ENCODE measurements at regions not wholly inside any gene's neighbourhood (a gene's known extent, or its start where the extent isn't known, plus 50 kb on each side); places are given as distances from the start of the nearest gene placed in this dataset.
"Not testable (repeated sequence)": the region's sequence is repeated elsewhere in the genome, so short reads cannot be mapped to it uniquely, and the experiment has no call there.

DNA sequence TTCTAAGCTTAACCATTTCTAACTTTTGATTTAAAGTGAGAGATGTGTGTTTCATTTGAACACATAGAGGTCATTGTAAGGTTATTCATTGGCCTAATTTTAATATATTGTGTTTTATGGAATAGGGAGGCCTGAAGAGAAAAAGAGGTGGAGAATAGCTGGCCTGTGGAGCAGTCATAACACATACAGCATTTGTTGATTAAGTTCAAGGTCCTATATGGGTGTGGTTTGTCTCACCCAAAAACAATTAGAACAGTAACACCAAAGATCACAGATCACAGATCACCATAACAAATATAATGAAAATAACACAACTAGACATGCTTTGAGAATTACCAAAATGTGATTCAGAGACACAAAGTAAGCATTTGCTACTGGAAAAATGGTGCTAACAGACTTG lies 252.4 kb upstream of the SPOPL start:
- H2BK12ac ChIP-seq (ENCODE audit: insufficient read length, low read depth, low read length) = no peak overlapping the region
- DNase-seq = no peak
- no peak overlapping the region for H2AK5ac ChIP-seq (ENCODE audit: insufficient read length, low read length)
- no peaks in the 10 kb centered on the region for H3K79me1 ChIP-seq (ENCODE audit: insufficient read depth, low read depth, low read length, poor library complexity, severe bottlenecking)
- H2BK5ac ChIP-seq (ENCODE audit: insufficient read length, low read length) = no peak overlapping the region
- Mint-ChIP-seq H3K9me3 (peaks cover 0 to 1% of the 10 kb centered on the region in 2 experiments; a peak in 2 of 5 replicates), H3K27ac (no peak overlapping the region), H3K27me3 (ENCODE audit: low read depth) (no peaks in the 10 kb centered on the region), H3K36me3 (ENCODE audit: insufficient read depth in 1 of 3, low read depth in 3 of 3) (peaks cover 0 to 3% (median 2%) of the 10 kb centered on the region in 3 experiments; a peak in 4 of 7 replicates), H3K4me1 (peaks cover 6 to 7% of the 10 kb centered on the region in 2 experiments), H3K4me3 (no peak overlapping the region)
- TF ChIP-seq, protein P1, sequence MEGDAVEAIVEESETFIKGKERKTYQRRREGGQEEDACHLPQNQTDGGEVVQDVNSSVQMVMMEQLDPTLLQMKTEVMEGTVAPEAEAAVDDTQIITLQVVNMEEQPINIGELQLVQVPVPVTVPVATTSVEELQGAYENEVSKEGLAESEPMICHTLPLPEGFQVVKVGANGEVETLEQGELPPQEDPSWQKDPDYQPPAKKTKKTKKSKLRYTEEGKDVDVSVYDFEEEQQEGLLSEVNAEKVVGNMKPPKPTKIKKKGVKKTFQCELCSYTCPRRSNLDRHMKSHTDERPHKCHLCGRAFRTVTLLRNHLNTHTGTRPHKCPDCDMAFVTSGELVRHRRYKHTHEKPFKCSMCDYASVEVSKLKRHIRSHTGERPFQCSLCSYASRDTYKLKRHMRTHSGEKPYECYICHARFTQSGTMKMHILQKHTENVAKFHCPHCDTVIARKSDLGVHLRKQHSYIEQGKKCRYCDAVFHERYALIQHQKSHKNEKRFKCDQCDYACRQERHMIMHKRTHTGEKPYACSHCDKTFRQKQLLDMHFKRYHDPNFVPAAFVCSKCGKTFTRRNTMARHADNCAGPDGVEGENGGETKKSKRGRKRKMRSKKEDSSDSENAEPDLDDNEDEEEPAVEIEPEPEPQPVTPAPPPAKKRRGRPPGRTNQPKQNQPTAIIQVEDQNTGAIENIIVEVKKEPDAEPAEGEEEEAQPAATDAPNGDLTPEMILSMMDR (conservative IDR thresholded peaks at IDR 0.05) = no peak
- no peaks in the 10 kb centered on the region for H3K4me1 ChIP-seq (ENCODE audit: insufficient read depth, low read length)
- H2AFZ ChIP-seq (ENCODE audit: low read length) = no peak overlapping the region
- H3K14ac ChIP-seq (ENCODE audit: insufficient read depth, low read length) = no peak overlapping the region
- no peak overlapping the region for H3T11ph ChIP-seq (ENCODE audit: low read length)
- no peaks in the 10 kb centered on the region for H3K79me2 ChIP-seq (ENCODE audit: insufficient read depth, low read length)
- H3K9me3 ChIP-seq (ENCODE audit: control insufficient read depth, low read depth, low read length) = no peaks in the 10 kb centered on the region
- no peak overlapping the region for H3K4ac ChIP-seq (ENCODE audit: low read depth, low read length)
- H2BK20ac ChIP-seq (ENCODE audit: low read depth, low read length, poor library complexity, severe bottlenecking) = no peak overlapping the region
- no peak overlapping the region for H4K8ac ChIP-seq (replicated peaks; ENCODE audit: insufficient read length, low read depth, low read length)
- H3K9ac ChIP-seq (ENCODE audit: extremely low read depth, insufficient read length, low read length) = no peak overlapping the region
- H3K27ac ChIP-seq (ENCODE audit: insufficient read length, low read depth, low read length) = no peak overlapping the region
- no peak overlapping the region for H2BK120ac ChIP-seq (ENCODE audit: low read depth, low read length, poor library complexity, severe bottlenecking)
- H3K23ac ChIP-seq (ENCODE audit: insufficient read length, low read depth, low read length) = no peak overlapping the region
- H4K91ac ChIP-seq (ENCODE audit: insufficient read length, low read depth, low read length) = no peak overlapping the region
- H3K4me2 ChIP-seq (ENCODE audit: insufficient read depth, insufficient read length, low read length) = no peak overlapping the region
- H4K20me1 ChIP-seq (ENCODE audit: control insufficient read depth, insufficient read depth, insufficient read length) = no peaks in the 10 kb centered on the region
- no peaks in the 10 kb centered on the region for H3K23me2 ChIP-seq (ENCODE audit: insufficient read length, low read depth, low read length, poor library complexity, severe bottlenecking)
- H2BK15ac ChIP-seq (ENCODE audit: low read depth, low read length) = no peak overlapping the region
- H3K18ac ChIP-seq (ENCODE audit: insufficient read length, low read depth, low read length) = no peak overlapping the region
- H3K56ac ChIP-seq (ENCODE audit: insufficient read length, low read depth, low read length) = no peak overlapping the region
- H4K5ac ChIP-seq (ENCODE audit: insufficient read length, low read depth, low read length) = no peak overlapping the region
- H3K27me3 ChIP-seq (ENCODE audit: insufficient read depth, low read length) = no peaks in the 10 kb centered on the region

DNA sequence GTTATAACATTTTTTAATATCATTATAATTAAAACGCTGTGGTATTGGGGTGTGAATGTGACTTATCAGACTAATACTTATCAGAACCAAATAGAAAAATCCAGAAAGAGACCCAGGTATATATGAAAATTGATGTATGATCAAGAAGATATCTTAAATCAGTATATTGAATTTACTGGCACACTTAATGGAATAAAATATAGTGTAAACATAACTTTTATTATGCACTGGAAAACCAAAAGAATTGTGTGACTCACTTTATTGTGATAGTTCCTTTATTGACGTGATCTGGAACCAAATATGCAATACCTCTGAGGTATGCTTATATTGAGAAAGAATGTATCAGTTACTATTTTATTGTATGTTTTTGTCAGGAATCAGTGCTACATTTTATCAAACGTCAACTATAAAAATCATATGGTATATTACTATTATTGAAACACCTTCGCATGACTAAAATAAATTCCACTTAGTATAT lies 250.7 kb upstream of the SPOPL start:
- not testable (repeated sequence) for H3K4me3 Mint-ChIP-seq; H2AFZ ChIP-seq (ENCODE audit: low read length); H3K23ac ChIP-seq (ENCODE audit: insufficient read length, low read depth, low read length); H3K23me2 ChIP-seq (ENCODE audit: insufficient read length, low read depth, low read length, poor library complexity, severe bottlenecking); H3K79me2 ChIP-seq (ENCODE audit: insufficient read depth, low read length); H3K27ac ChIP-seq (ENCODE audit: insufficient read length, low read depth, low read length); H2BK5ac ChIP-seq (ENCODE audit: insufficient read length, low read length); H3K27me3 ChIP-seq (ENCODE audit: insufficient read depth, low read length); H3K9ac ChIP-seq (ENCODE audit: extremely low read depth, insufficient read length, low read length); H3K18ac ChIP-seq (ENCODE audit: insufficient read length, low read depth, low read length); H2BK15ac ChIP-seq (ENCODE audit: low read depth, low read length); DNase-seq; H4K91ac ChIP-seq (ENCODE audit: insufficient read length, low read depth, low read length); H3K4me1 Mint-ChIP-seq; H2AK5ac ChIP-seq (ENCODE audit: insufficient read length, low read length); H3T11ph ChIP-seq (ENCODE audit: low read length); H3K27ac Mint-ChIP-seq; H3K9me3 Mint-ChIP-seq; H2BK12ac ChIP-seq (ENCODE audit: insufficient read length, low read depth, low read length); H3K4ac ChIP-seq (ENCODE audit: low read depth, low read length); H3K9me3 ChIP-seq (ENCODE audit: control insufficient read depth, low read depth, low read length); H2BK20ac ChIP-seq (ENCODE audit: low read depth, low read length, poor library complexity, severe bottlenecking); H4K5ac ChIP-seq (ENCODE audit: insufficient read length, low read depth, low read length); H3K4me2 ChIP-seq (ENCODE audit: insufficient read depth, insufficient read length, low read length); H3K79me1 ChIP-seq (ENCODE audit: insufficient read depth, low read depth, low read length, poor library complexity, severe bottlenecking); H3K4me1 ChIP-seq (ENCODE audit: insufficient read depth, low read length); H4K8ac ChIP-seq (replicated peaks; ENCODE audit: insufficient read length, low read depth, low read length); H2BK120ac ChIP-seq (ENCODE audit: low read depth, low read length, poor library complexity, severe bottlenecking); H3K14ac ChIP-seq (ENCODE audit: insufficient read depth, low read length); H4K20me1 ChIP-seq (ENCODE audit: control insufficient read depth, insufficient read depth, insufficient read length); H3K27me3 Mint-ChIP-seq (ENCODE audit: low read depth); H3K56ac ChIP-seq (ENCODE audit: insufficient read length, low read depth, low read length); H3K36me3 Mint-ChIP-seq (ENCODE audit: insufficient read depth in 1 of 3, low read depth in 3 of 3)
- no CpG with 5 or more reads among the region's 4 CpGs for WGBS (ENCODE audit: extremely low coverage, insufficient read length, low lambda C conversion rate)

Measured in H9 (cell line).